ENCODE measurements at regions not wholly inside any gene's neighbourhood (a gene's known extent, or its start where the extent isn't known, plus 50 kb on each side); places are given as distances from the start of the nearest gene placed in this dataset.

GRCh38 chr13:23042181-23042580, 138.6 kb upstream of the SGCG start:
- Histone ChIP-seq H2BK20ac (ENCODE audit: low read depth, low read length, poor library complexity, severe bottlenecking) (no peak overlapping the region), H3K27me3 (ENCODE audit: insufficient read depth, low read length) (no peaks in the 10 kb centered on the region), H3K4me2 (ENCODE audit: insufficient read depth, insufficient read length, low read length) (no peak overlapping the region), H3K18ac (ENCODE audit: insufficient read length, low read depth, low read length) (no peak overlapping the region), H2AFZ (ENCODE audit: low read length) (no peak overlapping the region), H3K56ac (ENCODE audit: insufficient read length, low read depth, low read length) (no peak overlapping the region), H4K20me1 (ENCODE audit: control insufficient read depth, insufficient read depth, insufficient read length) (no peaks in the 10 kb centered on the region), H3K23me2 (ENCODE audit: insufficient read length, low read depth, low read length, poor library complexity, severe bottlenecking) (no peaks in the 10 kb centered on the region), H2BK120ac (ENCODE audit: low read depth, low read length, poor library complexity, severe bottlenecking) (no peak overlapping the region), H2BK15ac (ENCODE audit: low read depth, low read length) (no peak overlapping the region), H3K9ac (ENCODE audit: extremely low read depth, insufficient read length, low read length) (no peak overlapping the region), H2AK5ac (ENCODE audit: insufficient read length, low read length) (no peak overlapping the region), H4K91ac (ENCODE audit: insufficient read length, low read depth, low read length) (no peak overlapping the region), H3K27ac (ENCODE audit: insufficient read length, low read depth, low read length) (no peak overlapping the region), H4K5ac (ENCODE audit: insufficient read length, low read depth, low read length) (no peak overlapping the region), H3K4ac (ENCODE audit: low read depth, low read length) (no peak overlapping the region), H3K79me2 (ENCODE audit: insufficient read depth, low read length) (no peaks in the 10 kb centered on the region), H3T11ph (ENCODE audit: low read length) (no peak overlapping the region), H3K9me3 (ENCODE audit: control insufficient read depth, low read depth, low read length) (no peaks in the 10 kb centered on the region), H3K4me1 (ENCODE audit: insufficient read depth, low read length) (no peaks in the 10 kb centered on the region), H3K23ac (ENCODE audit: insufficient read length, low read depth, low read length) (no peak overlapping the region), H2BK12ac (ENCODE audit: insufficient read length, low read depth, low read length) (no peak overlapping the region), H2BK5ac (ENCODE audit: insufficient read length, low read length) (no peak overlapping the region), H3K79me1 (ENCODE audit: insufficient read depth, low read depth, low read length, poor library complexity, severe bottlenecking) (no peaks in the 10 kb centered on the region), H3K14ac (ENCODE audit: insufficient read depth, low read length) (no peak overlapping the region), H4K8ac (replicated peaks; ENCODE audit: insufficient read length, low read depth, low read length) (no peak overlapping the region)
- no peak for TF ChIP-seq CTCF (conservative IDR thresholded peaks at IDR 0.05)
- no CpG with 5 or more reads among the region's 2 CpGs for WGBS (ENCODE audit: extremely low coverage, insufficient read length, low lambda C conversion rate)
- no peaks in the 10 kb centered on the region; a peak in 1 of 5 replicates for H3K9me3 Mint-ChIP-seq
- H3K36me3 Mint-ChIP-seq (ENCODE audit: insufficient read depth in 1 of 3, low read depth in 3 of 3): no peaks in the 10 kb centered on the region
- H3K4me1 Mint-ChIP-seq: peaks cover 6 to 10% of the 10 kb centered on the region in 2 experiments
- no peaks in the 10 kb centered on the region for H3K27me3 Mint-ChIP-seq (ENCODE audit: low read depth)
- H3K4me3 Mint-ChIP-seq: no peak overlapping the region
- DNase-seq: no peak
- H3K27ac Mint-ChIP-seq: no peak overlapping the region
